Trophoblast cell (in vitro differentiated cells and primary cell): ENCODE measurements at regions not wholly inside any gene's neighbourhood (a gene's known extent, or its start where the extent isn't known, plus 50 kb on each side); places are given as distances from the start of the nearest gene placed in this dataset.

Source experiments
- DNase-seq, 2 donors: peaks; one replicate each; pipeline ENCODE4 v3.0.0-alpha.2; 2016
- H2AFZ ChIP-seq: 2 replicates; pipeline ENCODE4 v1.6.1; 2013; ENCODE audit warnings: low read length, moderate library complexity, mild to moderate bottlenecking; ENCODE audit not compliant: insufficient read depth, poor library complexity
- H2AK5ac ChIP-seq: 2 replicates; pipeline ENCODE4 v1.6.1; 2013; ENCODE audit warnings: mild to moderate bottlenecking, low read length
- H2BK120ac ChIP-seq: 2 replicates; pipeline ENCODE4 v1.6.1; 2013; ENCODE audit warnings: low read length, mild to moderate bottlenecking, moderate library complexity; ENCODE audit not compliant: insufficient read depth, poor library complexity
- H2BK12ac ChIP-seq: 2 replicates; pipeline ENCODE4 v1.6.1; 2013; ENCODE audit warnings: mild to moderate bottlenecking, low read length, moderate library complexity
- H2BK5ac ChIP-seq: 2 replicates; pipeline ENCODE4 v1.6.1; 2013; ENCODE audit warnings: low read length, low read depth, moderate library complexity, mild to moderate bottlenecking; ENCODE audit not compliant: poor library complexity
- H3K14ac ChIP-seq: 2 replicates; pipeline ENCODE4 v1.6.1; 2013; ENCODE audit warnings: mild to moderate bottlenecking, low read length
- H3K18ac ChIP-seq: 2 replicates; pipeline ENCODE4 v1.6.1; 2013; ENCODE audit warnings: mild to moderate bottlenecking, low read length
- H3K23ac ChIP-seq: 2 replicates; pipeline ENCODE4 v1.6.1; 2013; ENCODE audit warnings: low read length
- H3K27ac ChIP-seq: 2 replicates; pipeline ENCODE4 v1.5.1; 2013; ENCODE audit warnings: low read depth, mild to moderate bottlenecking, inconsistent platforms, low read length, moderate library complexity
- H3K27me3 ChIP-seq: 2 replicates; pipeline ENCODE4 v1.6.1; 2013; ENCODE audit warnings: inconsistent platforms, mild to moderate bottlenecking, low read length, moderate library complexity; ENCODE audit not compliant: insufficient read depth
- H3K36me3 ChIP-seq, 2 experiments: 1 replicate in 1 of 2; 2 replicates in 1 of 2; pipeline ENCODE4 v1.6.1; 2013; ENCODE audit warnings: low read length in 2 of 2, mild to moderate bottlenecking in 2 of 2, moderate library complexity in 1 of 2; ENCODE audit not compliant: insufficient read depth in 2 of 2, control insufficient read depth in 1 of 2
- H3K4ac ChIP-seq: 2 replicates; pipeline ENCODE4 v1.6.1; 2013; ENCODE audit warnings: low read depth, mild to moderate bottlenecking, low read length, moderate library complexity
- H3K4me1 ChIP-seq, 2 experiments: 1 replicate in 1 of 2; 2 replicates in 1 of 2; pipeline ENCODE4 v1.6.1; 2013; ENCODE audit warnings: low read length in 2 of 2, mild to moderate bottlenecking in 2 of 2, moderate library complexity in 1 of 2; ENCODE audit not compliant: insufficient read depth in 2 of 2, control insufficient read depth in 1 of 2
- H3K4me2 ChIP-seq: 2 replicates; pipeline ENCODE4 v1.6.1; 2013; ENCODE audit warnings: inconsistent platforms, mild to moderate bottlenecking, low read length, moderate library complexity
- H3K4me3 ChIP-seq: 2 replicates; pipeline ENCODE4 v1.5.1; 2013; ENCODE audit warnings: mild to moderate bottlenecking, low read depth, low read length, inconsistent platforms
- H3K79me1 ChIP-seq: one replicate; pipeline ENCODE4 v1.6.1; 2013; ENCODE audit warnings: low read length
- H3K79me2 ChIP-seq: 2 replicates; pipeline ENCODE4 v1.6.1; 2013; ENCODE audit warnings: low read length, mild to moderate bottlenecking; ENCODE audit not compliant: control insufficient read depth, insufficient read depth, poor library complexity
- H3K9ac ChIP-seq: 2 replicates; pipeline ENCODE4 v1.6.1; 2013; ENCODE audit warnings: mild to moderate bottlenecking, low read length
- H3K9me3 ChIP-seq: 2 replicates; pipeline ENCODE4 v1.6.1; 2013; ENCODE audit warnings: low read depth, mild to moderate bottlenecking, control low read depth, inconsistent platforms, low read length; ENCODE audit not compliant: insufficient read depth
- H4K12ac ChIP-seq: 2 replicates; pipeline ENCODE4 v1.6.1; 2013; ENCODE audit warnings: low read depth, mild to moderate bottlenecking, low read length, moderate library complexity
- H4K8ac ChIP-seq: 2 replicates; pipeline ENCODE4 v1.6.1; 2013; ENCODE audit warnings: low read depth, mild to moderate bottlenecking, low read length, moderate library complexity
- H4K91ac ChIP-seq: one replicate; pipeline ENCODE4 v1.6.1; 2013; ENCODE audit warnings: low read depth, mild to moderate bottlenecking, low read length, moderate library complexity
- WGBS: extraction: QIAGEN DNeasy Blood & Tissue Kit; methylation state at CpG from one replicate; pipeline ENCODE4 v1.1.7; 2013; ENCODE audit warnings: missing lambda C conversion rate; ENCODE audit not compliant: insufficient read length, insufficient coverage; ENCODE audit errors: extremely low coverage; 5-methylcytosine and 5-hydroxymethylcytosine counted together

GRCh38 chr6:149200282-149200945 is 117.1 kb upstream of the TAB2 start:
- Histone ChIP-seq H3K23ac (no peak overlapping the region), H3K4me1 (peaks cover 0 to 3% of the 10 kb centered on the region in 2 experiments), H3K9me3 (peaks cover 3% of the 10 kb centered on the region), H3K14ac (no peak overlapping the region), H3K9ac (no peak overlapping the region), H3K4me2 (no peak overlapping the region), H3K27me3 (no peaks in the 10 kb centered on the region), H4K91ac (no peak overlapping the region), H3K36me3 (no peaks in the 10 kb centered on the region), H2AK5ac (no peak overlapping the region), H4K8ac (no peak overlapping the region), H2BK5ac (no peak overlapping the region), H4K12ac (no peak overlapping the region), H3K18ac (no peak overlapping the region), H3K4me3 (no peak overlapping the region), H2AFZ (no peak overlapping the region), H2BK120ac (no peak overlapping the region), H2BK12ac (no peak overlapping the region), H3K27ac (no peak overlapping the region), H3K4ac (no peak overlapping the region), H3K79me2 (no peaks in the 10 kb centered on the region), H3K79me1 (no peaks in the 10 kb centered on the region)
- DNase-seq, result no peak
- WGBS, result no CpG with 5 or more reads among the region's 1 CpG

- H2AK5ac ChIP-seq, result no peak overlapping the region
- no CpG with 5 or more reads among the region's 7 CpGs for WGBS
- no peak overlapping the region for H3K27ac ChIP-seq
- H2BK120ac ChIP-seq, result no peak overlapping the region
- no peak for DNase-seq
- H3K27me3 ChIP-seq, result no peaks in the 10 kb centered on the region
- H3K79me2 ChIP-seq, result no peaks in the 10 kb centered on the region
- no peak overlapping the region for H3K14ac ChIP-seq
- no peaks in the 10 kb centered on the region for H3K79me1 ChIP-seq
- no peak overlapping the region for H3K23ac ChIP-seq
- no peak overlapping the region for H3K4me2 ChIP-seq
- no peak overlapping the region for H2AFZ ChIP-seq
- H3K18ac ChIP-seq, result no peak overlapping the region
- H3K4me1 ChIP-seq, result peaks cover 0 to 3% of the 10 kb centered on the region in 2 experiments
- H4K91ac ChIP-seq, result no peak overlapping the region
- H3K36me3 ChIP-seq, result no peaks in the 10 kb centered on the region
- H3K4ac ChIP-seq, result no peak overlapping the region
- H2BK5ac ChIP-seq, result no peak overlapping the region
- H4K8ac ChIP-seq, result no peak overlapping the region
- no peak overlapping the region for H3K4me3 ChIP-seq
- peaks cover 2% of the 10 kb centered on the region for H3K9me3 ChIP-seq
- H2BK12ac ChIP-seq, result no peak overlapping the region
- no peak overlapping the region for H4K12ac ChIP-seq
- H3K9ac ChIP-seq, result peak overlapping the region; percentile 1
Measured at GRCh38 chr6:149201068-149201655, 116.3 kb upstream of the TAB2 start.

GRCh38 chr6:149202100-149202499 is 115.4 kb upstream of the TAB2 start:
- Histone ChIP-seq H3K23ac (no peak overlapping the region), H3K9ac (no peak overlapping the region), H3K27ac (no peak overlapping the region), H2AFZ (no peak overlapping the region), H3K79me2 (no peaks in the 10 kb centered on the region), H3K79me1 (no peaks in the 10 kb centered on the region), H4K12ac (no peak overlapping the region), H3K9me3 (peaks cover 1% of the 10 kb centered on the region), H4K8ac (no peak overlapping the region), H3K36me3 (no peaks in the 10 kb centered on the region), H2BK12ac (no peak overlapping the region), H3K14ac (no peak overlapping the region), H3K4me2 (no peak overlapping the region), H4K91ac (no peak overlapping the region), H2AK5ac (no peak overlapping the region), H3K4ac (no peak overlapping the region), H2BK5ac (no peak overlapping the region), H3K4me3 (no peak overlapping the region), H3K27me3 (no peaks in the 10 kb centered on the region), H3K18ac (no peak overlapping the region), H3K4me1 (peaks cover 0 to 3% of the 10 kb centered on the region in 2 experiments), H2BK120ac (no peak overlapping the region)
- no peak for DNase-seq
- no CpG with 5 or more reads among the region's 4 CpGs for WGBS

- Histone ChIP-seq H2BK12ac (no peak overlapping the region), H4K8ac (no peak overlapping the region), H3K27me3 (no peaks in the 10 kb centered on the region), H3K79me1 (no peaks in the 10 kb centered on the region), H2BK5ac (no peak overlapping the region), H2AFZ (no peak overlapping the region), H2BK120ac (no peak overlapping the region), H3K9me3 (peaks cover 1% of the 10 kb centered on the region), H3K4me3 (no peak overlapping the region), H3K23ac (no peak overlapping the region), H3K27ac (no peak overlapping the region), H3K9ac (no peak overlapping the region), H3K4me1 (peaks cover 0 to 3% of the 10 kb centered on the region in 2 experiments), H4K12ac (no peak overlapping the region), H4K91ac (no peak overlapping the region), H2AK5ac (no peak overlapping the region), H3K4me2 (no peak overlapping the region), H3K36me3 (no peaks in the 10 kb centered on the region), H3K14ac (no peak overlapping the region), H3K18ac (no peak overlapping the region), H3K4ac (no peak overlapping the region), H3K79me2 (no peaks in the 10 kb centered on the region)
- no peak for DNase-seq
- WGBS, result no CpG with 5 or more reads among the region's 3 CpGs
Measured at GRCh38 chr6:149202952-149203351, 114.6 kb upstream of the TAB2 start.
